GM18909 (cell line): ENCODE measurements at regions not wholly inside any gene's neighbourhood (a gene's known extent, or its start where the extent isn't known, plus 50 kb on each side); places are given as distances from the start of the nearest gene placed in this dataset.

Source experiments
- ATAC-seq: cut with Tn5 transposase; IDR thresholded peaks from one replicate; pipeline ENCODE4 v1.9.1; 2021; ENCODE audit warnings: mild to moderate bottlenecking; ENCODE audit not compliant: unreplicated experiment, poor library complexity

- no peak for ATAC-seq
These were observed 152.3 kb upstream of the ZNF516 start for GRCh38 chr18:76647322-76647721.

GRCh38 chr18:76644580-76644979 lies 149.5 kb upstream of the ZNF516 start:
- ATAC-seq = no peak

DNA sequence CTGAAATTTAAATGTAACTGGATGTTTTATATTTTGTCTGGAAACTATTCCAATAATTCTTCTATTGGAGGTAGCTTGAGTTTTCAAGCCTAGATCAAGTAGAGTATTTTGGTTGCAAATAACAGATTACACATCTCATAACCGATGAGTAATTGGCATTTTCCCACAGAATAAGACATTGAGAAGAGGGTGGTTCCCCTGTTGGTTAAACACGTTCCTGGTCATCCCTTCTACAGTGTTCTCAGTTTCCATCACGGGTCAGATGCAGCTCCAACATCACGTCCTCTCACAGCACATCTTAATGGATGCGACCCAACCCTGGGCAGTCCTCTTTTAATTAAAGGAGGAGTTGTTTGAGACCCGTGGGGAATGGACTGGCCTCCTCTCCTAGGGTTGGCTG lies 149.0 kb upstream of the ZNF516 start:
- ATAC-seq = no peak

- no peak for ATAC-seq
These were observed 148.2 kb upstream of the ZNF516 start for GRCh38 chr18:76643199-76643598.

- no peak for ATAC-seq
These were observed 145.4 kb upstream of the ZNF516 start for GRCh38 chr18:76640438-76640837.

GRCh38 chr18:76634564-76634963 lies 139.5 kb upstream of the ZNF516 start:
- ATAC-seq = no peak

DNA sequence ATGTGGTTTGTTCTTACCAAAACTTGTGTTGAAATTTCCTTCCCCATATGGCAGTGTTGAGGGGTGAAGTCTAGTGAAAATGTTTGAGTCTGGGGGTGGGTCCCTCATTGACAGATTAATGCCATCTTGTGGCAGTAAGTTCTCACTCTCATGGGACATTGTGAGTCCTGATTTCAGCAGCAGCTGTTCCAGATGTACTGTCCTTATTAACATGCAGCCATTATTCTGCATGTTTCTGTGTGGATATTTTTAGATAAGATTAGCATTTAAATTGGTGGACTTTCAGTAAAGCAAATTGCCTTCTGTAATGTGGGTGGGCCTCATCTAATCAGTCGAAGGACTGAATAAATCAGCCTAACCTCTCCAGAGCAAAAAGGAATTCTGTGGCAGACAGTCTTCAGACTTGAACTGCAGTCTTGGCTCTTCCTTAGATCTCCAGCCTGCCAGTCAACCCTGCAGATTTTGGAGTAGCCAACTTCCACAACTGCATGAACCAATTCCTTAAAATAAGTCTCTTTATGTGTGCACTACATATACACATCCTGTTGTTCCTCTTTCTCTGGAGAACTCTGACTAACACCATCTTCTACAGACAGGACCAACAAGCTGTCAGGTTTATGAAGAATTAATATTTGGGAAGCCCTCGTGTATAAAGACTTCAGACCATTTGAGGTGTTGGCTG lies 138.7 kb upstream of the ZNF516 start:
- ATAC-seq = no peak

GRCh38 chr18:76627444-76627843 lies 132.4 kb upstream of the ZNF516 start:
- no peak for ATAC-seq

- ATAC-seq = no peak
These were observed 131.9 kb upstream of the ZNF516 start for GRCh38 chr18:76626991-76627390.

GRCh38 chr18:76622651-76623050 lies 127.6 kb upstream of the ZNF516 start:
- ATAC-seq = no peak

- ATAC-seq = no peak
These were observed 126.9 kb upstream of the ZNF516 start for GRCh38 chr18:76621782-76622495.

DNA sequence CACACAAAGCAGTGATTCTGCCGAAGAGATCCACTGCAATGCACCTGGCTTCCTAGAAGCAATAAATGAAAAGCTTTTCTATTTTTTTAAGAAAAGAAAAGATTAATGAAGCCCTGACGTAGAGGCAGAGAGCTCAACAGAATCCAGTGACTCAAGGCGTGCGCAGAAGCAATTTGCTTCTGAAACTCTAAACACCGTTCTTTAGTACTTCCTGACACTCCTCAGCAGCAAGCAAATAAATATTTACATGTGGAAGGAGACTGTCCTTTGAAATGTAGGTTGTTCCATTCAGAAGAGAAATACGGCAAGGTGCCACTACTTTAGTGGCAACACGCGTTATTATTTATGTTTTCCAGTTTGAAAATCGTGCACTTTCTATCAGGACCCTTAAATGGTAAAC lies 126.2 kb upstream of the ZNF516 start:
- ATAC-seq = no peak

DNA sequence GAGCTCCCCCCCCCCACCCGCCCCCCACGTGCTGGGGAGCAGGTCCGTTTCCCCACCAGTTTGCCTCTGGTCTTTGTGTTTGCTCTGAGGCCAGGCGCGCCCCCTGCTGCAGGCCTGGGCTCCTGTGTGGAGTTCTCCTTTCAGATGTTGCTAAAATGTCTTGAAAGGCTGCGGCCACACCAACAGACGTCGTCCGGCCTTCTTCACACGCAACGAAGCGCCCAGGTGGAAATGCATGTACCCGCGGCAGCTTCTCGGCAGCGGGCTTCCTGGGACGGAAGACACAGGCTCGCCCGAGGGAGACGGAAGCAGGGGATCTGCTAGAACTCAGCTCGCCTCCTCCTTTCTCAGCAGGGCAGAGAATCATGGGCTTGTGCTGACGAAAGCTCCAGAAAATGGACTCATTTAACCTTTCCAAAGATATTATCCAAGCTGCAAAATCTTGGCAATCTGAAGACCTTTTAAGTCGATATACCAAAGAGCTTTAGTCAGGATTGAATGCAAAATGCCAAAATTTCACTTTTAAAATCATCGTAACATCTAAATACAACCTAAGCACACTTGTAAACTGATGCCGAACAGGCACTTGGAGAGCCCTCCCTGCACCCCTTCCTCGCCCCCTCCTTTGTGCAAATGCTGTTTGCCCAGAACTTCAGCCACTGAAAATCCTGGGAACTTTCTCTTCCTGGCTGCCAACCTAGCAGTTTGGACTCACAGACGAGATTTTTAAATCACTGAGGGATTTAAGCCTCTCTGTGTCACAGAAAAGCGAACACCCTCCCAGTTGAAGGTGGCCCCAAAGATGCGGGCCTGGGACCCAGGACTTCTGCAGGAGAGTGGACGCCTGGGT lies 125.5 kb upstream of the ZNF516 start:
- peak; percentile 89 for ATAC-seq

- ATAC-seq = peak; percentile 31
These were observed 124.7 kb upstream of the ZNF516 start for GRCh38 chr18:76619621-76620315.

DNA sequence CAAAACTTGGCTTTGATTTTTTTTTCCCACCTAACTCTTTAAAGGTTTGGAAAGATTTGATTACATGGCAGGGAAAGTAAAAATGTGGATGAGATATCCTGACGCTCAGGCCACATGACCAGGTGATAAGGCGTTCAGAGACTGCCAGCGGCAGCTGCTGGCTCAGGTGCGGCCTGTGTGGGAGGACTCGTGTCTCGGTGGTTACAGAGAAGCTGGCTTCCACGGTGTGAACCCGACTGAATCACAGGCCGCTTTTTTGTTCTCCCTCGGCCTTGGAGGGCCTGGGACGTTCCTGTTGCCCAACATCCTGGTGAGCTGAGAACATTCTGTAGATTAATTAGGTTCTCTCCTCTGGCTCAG lies 124.2 kb upstream of the ZNF516 start:
- ATAC-seq = no peak

DNA sequence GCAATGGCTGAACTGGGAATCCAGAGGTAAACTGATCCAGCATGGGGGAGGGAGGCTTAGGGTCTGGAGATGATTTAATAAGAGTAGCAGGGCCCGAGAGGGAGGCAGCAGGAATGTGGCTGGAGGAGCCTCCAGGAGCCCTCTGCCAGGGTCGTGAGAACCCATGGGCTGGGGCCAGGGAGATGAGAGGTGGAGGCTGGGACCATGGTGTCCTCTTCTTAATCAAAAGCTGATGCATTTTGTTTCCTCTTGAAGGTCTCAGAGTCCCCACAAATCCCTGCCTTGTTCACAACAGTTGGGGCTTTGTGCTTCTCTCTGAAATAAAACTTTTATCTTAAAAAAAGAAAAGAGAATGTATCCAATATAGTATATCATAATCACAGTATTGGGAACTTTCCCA lies 123.7 kb upstream of the ZNF516 start:
- no peak for ATAC-seq

GRCh38 chr18:76616373-76616772 lies 121.3 kb upstream of the ZNF516 start:
- ATAC-seq = no peak

GRCh38 chr18:76615065-76615733 lies 120.2 kb upstream of the ZNF516 start:
- no peak for ATAC-seq

DNA sequence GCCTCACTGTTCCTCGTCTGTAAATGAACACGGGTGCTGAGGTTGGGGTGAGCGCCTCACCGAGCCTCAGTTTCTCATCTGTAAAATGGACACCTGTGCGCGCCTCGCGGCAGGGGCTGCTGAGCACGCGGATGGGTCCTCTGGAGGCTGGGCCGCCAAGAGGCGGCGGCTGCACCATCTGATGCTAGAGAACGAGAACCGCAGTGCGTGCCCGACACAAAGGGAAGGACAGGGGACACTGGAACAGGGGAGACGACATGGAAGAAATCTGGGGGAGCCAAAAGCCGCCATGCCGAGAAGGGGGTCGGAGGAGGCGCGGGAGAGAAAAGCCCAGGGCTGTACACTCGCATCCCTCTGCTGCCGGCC lies 118.7 kb upstream of the ZNF516 start:
- ATAC-seq = no peak

DNA sequence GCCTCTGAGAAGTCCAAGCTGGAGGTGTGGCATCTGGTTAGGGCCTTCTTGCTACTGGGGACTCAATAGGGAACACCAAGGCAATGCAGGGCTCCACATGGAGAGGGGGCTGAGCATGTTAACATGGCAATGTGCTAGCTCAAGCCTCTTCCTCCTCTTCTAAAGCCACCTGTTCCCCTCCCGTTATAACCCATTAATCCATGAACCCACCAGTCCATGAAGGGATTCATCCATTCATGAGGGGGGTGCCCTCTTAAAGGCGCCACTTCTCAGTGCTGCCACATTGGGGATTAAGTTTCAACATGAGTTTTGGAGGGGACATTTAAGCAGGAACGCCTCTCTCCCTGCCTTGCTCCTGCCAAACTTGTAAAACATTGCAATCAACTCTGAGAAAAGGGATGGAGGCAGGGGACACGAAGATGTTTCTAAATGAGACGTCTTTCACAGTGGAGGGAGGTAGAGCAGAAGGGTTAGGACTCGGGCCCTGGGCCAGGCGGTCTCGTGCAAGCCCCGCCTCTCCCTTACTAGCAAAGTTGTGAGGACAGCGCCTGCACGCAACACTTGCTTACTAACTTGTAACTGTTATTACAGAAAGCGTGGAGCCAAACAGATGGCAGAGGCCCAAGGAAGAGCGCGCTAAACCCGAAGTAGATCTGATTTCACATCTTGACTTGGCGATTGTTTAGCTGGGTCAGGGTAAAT lies 118.2 kb upstream of the ZNF516 start:
- ATAC-seq = no peak
